ENCODE measurements at regions not wholly inside any gene's neighbourhood (a gene's known extent, or its start where the extent isn't known, plus 50 kb on each side); places are given as distances from the start of the nearest gene placed in this dataset.

DNA sequence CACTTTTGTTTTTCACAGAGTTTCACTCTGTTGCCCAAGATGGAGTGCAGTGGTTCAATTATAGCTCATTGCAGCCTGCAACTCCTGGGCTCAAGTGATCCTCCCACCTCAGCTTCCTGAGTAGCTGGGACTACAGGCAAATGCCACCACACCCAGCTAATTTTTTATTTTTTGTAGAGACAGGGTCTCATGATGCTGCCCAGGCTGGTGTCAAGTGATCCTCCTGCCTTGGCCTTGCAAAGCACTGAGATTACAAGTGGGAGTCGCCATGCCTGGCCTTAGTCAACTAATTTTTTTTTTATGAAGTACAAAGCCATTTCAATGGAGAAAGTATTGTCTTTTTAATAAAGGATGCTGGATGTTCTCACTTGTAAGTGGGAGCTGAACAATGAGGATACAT lies 51.3 kb upstream of the UXT start:
- DNase-seq (ENCODE audit: low read depth): no peak
- H3K4me3 ChIP-seq (ENCODE audit: low read depth, low read length): no peak overlapping the region
- TF ChIP-seq, protein P1, sequence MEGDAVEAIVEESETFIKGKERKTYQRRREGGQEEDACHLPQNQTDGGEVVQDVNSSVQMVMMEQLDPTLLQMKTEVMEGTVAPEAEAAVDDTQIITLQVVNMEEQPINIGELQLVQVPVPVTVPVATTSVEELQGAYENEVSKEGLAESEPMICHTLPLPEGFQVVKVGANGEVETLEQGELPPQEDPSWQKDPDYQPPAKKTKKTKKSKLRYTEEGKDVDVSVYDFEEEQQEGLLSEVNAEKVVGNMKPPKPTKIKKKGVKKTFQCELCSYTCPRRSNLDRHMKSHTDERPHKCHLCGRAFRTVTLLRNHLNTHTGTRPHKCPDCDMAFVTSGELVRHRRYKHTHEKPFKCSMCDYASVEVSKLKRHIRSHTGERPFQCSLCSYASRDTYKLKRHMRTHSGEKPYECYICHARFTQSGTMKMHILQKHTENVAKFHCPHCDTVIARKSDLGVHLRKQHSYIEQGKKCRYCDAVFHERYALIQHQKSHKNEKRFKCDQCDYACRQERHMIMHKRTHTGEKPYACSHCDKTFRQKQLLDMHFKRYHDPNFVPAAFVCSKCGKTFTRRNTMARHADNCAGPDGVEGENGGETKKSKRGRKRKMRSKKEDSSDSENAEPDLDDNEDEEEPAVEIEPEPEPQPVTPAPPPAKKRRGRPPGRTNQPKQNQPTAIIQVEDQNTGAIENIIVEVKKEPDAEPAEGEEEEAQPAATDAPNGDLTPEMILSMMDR (conservative IDR thresholded peaks at IDR 0.05; ENCODE audit: low read depth, low read length): no peak

All from epithelial cell of proximal tubule (primary cell).